GM19035 (cell line): ENCODE measurements at regions not wholly inside any gene's neighbourhood (a gene's known extent, or its start where the extent isn't known, plus 50 kb on each side); places are given as distances from the start of the nearest gene placed in this dataset.

Experiments used
- ATAC-seq: cut with Tn5 transposase; IDR thresholded peaks from one replicate; pipeline ENCODE4 v1.9.1; 2021; ENCODE audit not compliant: unreplicated experiment

GRCh38 chr21:15363921-15364320 is 299.1 kb upstream of the NRIP1 start:
- ATAC-seq = no peak

GRCh38 chr21:15365751-15366392 is 301.1 kb upstream of the NRIP1 start:
- no peak for ATAC-seq

GRCh38 chr21:15366555-15366954 is 301.8 kb upstream of the NRIP1 start:
- ATAC-seq = no peak

GRCh38 chr21:15367061-15367626 is 302.3 kb upstream of the NRIP1 start:
- ATAC-seq = no peak

- no peak for ATAC-seq
Measured at GRCh38 chr21:15370462-15370975, 305.7 kb upstream of the NRIP1 start.

GRCh38 chr21:15373941-15374340 is 309.1 kb upstream of the NRIP1 start:
- no peak for ATAC-seq

- ATAC-seq = no peak
Measured at GRCh38 chr21:15379776-15380175, 315.0 kb upstream of the NRIP1 start.

GRCh38 chr21:15383588-15383987 is 318.8 kb upstream of the NRIP1 start:
- no peak for ATAC-seq

GRCh38 chr21:15390049-15390448 is 325.2 kb upstream of the NRIP1 start:
- no peak for ATAC-seq

GRCh38 chr21:15397258-15397657 is 332.5 kb upstream of the NRIP1 start:
- no peak for ATAC-seq

- no peak for ATAC-seq
Measured at GRCh38 chr21:15400905-15401304, 328.9 kb upstream of the USP25 start.

- no peak for ATAC-seq
Measured at GRCh38 chr21:15401331-15401730, 328.5 kb upstream of the USP25 start.

- ATAC-seq = no peak
Measured at GRCh38 chr21:15405214-15405613, 324.6 kb upstream of the USP25 start.

GRCh38 chr21:15406791-15407190 is 323.0 kb upstream of the USP25 start:
- no peak for ATAC-seq

- no peak for ATAC-seq
Measured at GRCh38 chr21:15407585-15407984, 322.2 kb upstream of the USP25 start.

- peak; percentile 89 for ATAC-seq
Measured at GRCh38 chr21:15408089-15408488, 321.7 kb upstream of the USP25 start.

GRCh38 chr21:15409031-15409430 is 320.8 kb upstream of the USP25 start:
- ATAC-seq = no peak

GRCh38 chr21:15410853-15411252 is 318.9 kb upstream of the USP25 start:
- ATAC-seq = no peak

- ATAC-seq = no peak
Measured at GRCh38 chr21:15414057-15414456, 315.7 kb upstream of the USP25 start.

GRCh38 chr21:15415541-15416261 is 314.1 kb upstream of the USP25 start:
- no peak for ATAC-seq

- no peak for ATAC-seq
Measured at GRCh38 chr21:15421441-15421881, 308.3 kb upstream of the USP25 start.

GRCh38 chr21:15421947-15422346 is 307.8 kb upstream of the USP25 start:
- ATAC-seq = no peak
